ENCODE measurements at regions not wholly inside any gene's neighbourhood (a gene's known extent, or its start where the extent isn't known, plus 50 kb on each side); places are given as distances from the start of the nearest gene placed in this dataset.
A peak's percentile ranks its signal among the peaks of the same experiment; 100 is the strongest.

- DNase-seq, result peak; percentile 20
Observed at GRCh38 chr5:116361171-116361967, 213.3 kb downstream of the SEMA6A start.

GRCh38 chr5:116360008-116360853 is 214.4 kb downstream of the SEMA6A start:
- DNase-seq, result peak; percentile 23

GRCh38 chr5:116359592-116359991 is 215.0 kb downstream of the SEMA6A start:
- no peak for DNase-seq

GRCh38 chr5:116358911-116359418 is 215.7 kb downstream of the SEMA6A start:
- no peak for DNase-seq

- DNase-seq, result no peak
Observed at GRCh38 chr5:116358015-116358523, 216.6 kb downstream of the SEMA6A start.

- DNase-seq, result peak; percentile 30
Observed at GRCh38 chr5:116355819-116356601, 218.6 kb downstream of the SEMA6A start.

GRCh38 chr5:116354699-116355098 is 219.9 kb downstream of the SEMA6A start:
- no peak for DNase-seq

GRCh38 chr5:116347657-116348056 is 227.0 kb downstream of the SEMA6A start:
- no peak for DNase-seq

- no peak for DNase-seq
Observed at GRCh38 chr5:116343961-116344360, 230.7 kb downstream of the SEMA6A start.

All from fibroblast of upper back skin (primary cell).